GM23248 (cell line): ENCODE measurements at regions not wholly inside any gene's neighbourhood (a gene's known extent, or its start where the extent isn't known, plus 50 kb on each side); places are given as distances from the start of the nearest gene placed in this dataset.

Source experiments
- EZH2 ChIP-seq: fragments of 200-600 bp; sonication (generic); IDR thresholded peaks from 2 replicates; pipeline ENCODE4 v1.6.1; 2018; ENCODE audit warnings: antibody characterized with exemption, mild to moderate bottlenecking; ENCODE audit not compliant: insufficient read depth, poor library complexity, severe bottlenecking
- EZH2phosphoT487 ChIP-seq: fragments of 200-600 bp; sonication (generic); IDR thresholded peaks from 2 replicates; pipeline ENCODE4 v1.6.1; 2018; ENCODE audit warnings: antibody characterized with exemption, moderate library complexity, mild to moderate bottlenecking, low read depth; ENCODE audit not compliant: insufficient read depth

- TF ChIP-seq EZH2 (no peak), EZH2phosphoT487 (no peak)
Measured at GRCh38 chr7:140231771-140232491, 55.1 kb upstream of the KDM7A start.
